Skeletal muscle cell (primary cell): ENCODE measurements at regions not wholly inside any gene's neighbourhood (a gene's known extent, or its start where the extent isn't known, plus 50 kb on each side); places are given as distances from the start of the nearest gene placed in this dataset.
A peak's percentile ranks its signal among the peaks of the same experiment; 100 is the strongest.

Source experiments
- DNase-seq: peaks from one replicate; pipeline ENCODE4 v3.0.0-alpha.2; 2010; ENCODE audit warnings: low read depth
- H3K4me3 ChIP-seq: 2 replicates; pipeline ENCODE4 v1.5.1; 2011; ENCODE audit warnings: low read depth, mild to moderate bottlenecking, control low read depth, low read length, moderate library complexity

GRCh38 chr2:13583609-13584008 lies 866.9 kb downstream of the TRIB2 start:
- no peak overlapping the region for H3K4me3 ChIP-seq
- DNase-seq: peak; percentile 1

GRCh38 chr2:13584020-13584419 lies 867.3 kb downstream of the TRIB2 start:
- no peak for DNase-seq
- no peak overlapping the region for H3K4me3 ChIP-seq

- DNase-seq: no peak
- H3K4me3 ChIP-seq: no peak overlapping the region
Measured at GRCh38 chr2:13585732-13586131, 869.0 kb downstream of the TRIB2 start.

GRCh38 chr2:13596233-13596632 lies 879.5 kb downstream of the TRIB2 start:
- DNase-seq: no peak
- H3K4me3 ChIP-seq: no peak overlapping the region

- DNase-seq: no peak
- H3K4me3 ChIP-seq: no peak overlapping the region
Measured at GRCh38 chr2:13597176-13597575, 880.4 kb downstream of the TRIB2 start.

GRCh38 chr2:13601506-13601905 lies 884.8 kb downstream of the TRIB2 start:
- no peak for DNase-seq
- no peak overlapping the region for H3K4me3 ChIP-seq

GRCh38 chr2:13604951-13605661 lies 888.4 kb downstream of the TRIB2 start:
- no peak overlapping the region for H3K4me3 ChIP-seq
- peak; percentile 9 for DNase-seq

- no peak overlapping the region for H3K4me3 ChIP-seq
- no peak for DNase-seq
Measured at GRCh38 chr2:13607139-13607538, 890.4 kb downstream of the TRIB2 start.

- DNase-seq: no peak
- no peak overlapping the region for H3K4me3 ChIP-seq
Measured at GRCh38 chr2:13611939-13612338, 895.2 kb downstream of the TRIB2 start.

- H3K4me3 ChIP-seq: no peak overlapping the region
- no peak for DNase-seq
Measured at GRCh38 chr2:13616059-13616458, 899.3 kb downstream of the TRIB2 start.

GRCh38 chr2:13616616-13617015 lies 899.9 kb downstream of the TRIB2 start:
- H3K4me3 ChIP-seq: no peak overlapping the region
- no peak for DNase-seq

GRCh38 chr2:13628122-13628521 lies 911.4 kb downstream of the TRIB2 start:
- H3K4me3 ChIP-seq: no peak overlapping the region
- DNase-seq: no peak

GRCh38 chr2:13638181-13638580 lies 921.4 kb downstream of the TRIB2 start:
- no peak overlapping the region for H3K4me3 ChIP-seq
- DNase-seq: peak; percentile 35

GRCh38 chr2:13649918-13650317 lies 933.2 kb downstream of the TRIB2 start:
- no peak overlapping the region for H3K4me3 ChIP-seq
- no peak for DNase-seq

- DNase-seq: no peak
- no peak overlapping the region for H3K4me3 ChIP-seq
Measured at GRCh38 chr2:13650586-13651180, 933.9 kb downstream of the TRIB2 start.

- H3K4me3 ChIP-seq: no peak overlapping the region
- no peak for DNase-seq
Measured at GRCh38 chr2:13651684-13652131, 935.0 kb downstream of the TRIB2 start.

- H3K4me3 ChIP-seq: no peak overlapping the region
- peak; percentile 77 for DNase-seq
Measured at GRCh38 chr2:13652531-13653313, 936.0 kb downstream of the TRIB2 start.

GRCh38 chr2:13654416-13654815 lies 937.7 kb downstream of the TRIB2 start:
- H3K4me3 ChIP-seq: no peak overlapping the region
- no peak for DNase-seq

- no peak overlapping the region for H3K4me3 ChIP-seq
Measured at GRCh38 chr2:13660231-13660630, 943.5 kb downstream of the TRIB2 start.

GRCh38 chr2:13662055-13662454 lies 945.3 kb downstream of the TRIB2 start:
- H3K4me3 ChIP-seq: no peak overlapping the region
- DNase-seq: no peak

More at GRCh38 chr2:13660231-13660630, 943.5 kb downstream of the TRIB2 start:
- DNase-seq: no peak
